ENCODE measurements at regions not wholly inside any gene's neighbourhood (a gene's known extent, or its start where the extent isn't known, plus 50 kb on each side); places are given as distances from the start of the nearest gene placed in this dataset.

DNA sequence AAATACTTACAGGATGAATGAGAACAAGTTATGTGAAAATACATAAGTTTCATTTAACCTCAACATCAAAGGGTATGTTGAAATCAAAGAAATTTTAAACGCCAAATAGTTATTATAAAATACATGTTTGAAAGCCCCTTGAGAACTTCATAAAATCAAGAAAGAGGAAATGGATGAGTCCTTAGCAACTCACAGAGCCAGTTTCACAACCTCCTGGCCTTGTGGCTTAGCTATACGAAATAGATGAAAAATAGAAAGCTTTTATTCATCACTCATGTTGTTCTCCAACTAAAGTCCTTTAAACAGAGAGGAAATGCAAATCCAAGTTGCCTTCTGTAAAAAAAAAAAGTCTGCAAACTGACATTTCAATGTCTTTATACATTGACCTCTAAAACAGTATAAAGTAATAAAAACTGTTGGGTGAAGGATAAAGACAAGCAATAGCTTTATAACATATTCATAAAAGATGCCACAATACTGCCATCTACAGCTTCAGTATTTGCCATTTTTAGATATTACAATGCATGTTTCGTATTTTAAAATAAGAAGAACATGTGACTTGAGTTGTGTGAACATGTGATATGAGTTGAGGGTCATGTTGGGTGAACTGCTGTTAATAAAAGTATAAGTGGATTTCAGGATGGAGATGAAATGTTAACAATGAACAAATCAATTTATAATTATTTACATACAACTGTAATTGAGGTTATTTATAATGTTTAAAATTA is 847.8 kb downstream of the MRPL39 start:
- TF ChIP-seq, protein P1, sequence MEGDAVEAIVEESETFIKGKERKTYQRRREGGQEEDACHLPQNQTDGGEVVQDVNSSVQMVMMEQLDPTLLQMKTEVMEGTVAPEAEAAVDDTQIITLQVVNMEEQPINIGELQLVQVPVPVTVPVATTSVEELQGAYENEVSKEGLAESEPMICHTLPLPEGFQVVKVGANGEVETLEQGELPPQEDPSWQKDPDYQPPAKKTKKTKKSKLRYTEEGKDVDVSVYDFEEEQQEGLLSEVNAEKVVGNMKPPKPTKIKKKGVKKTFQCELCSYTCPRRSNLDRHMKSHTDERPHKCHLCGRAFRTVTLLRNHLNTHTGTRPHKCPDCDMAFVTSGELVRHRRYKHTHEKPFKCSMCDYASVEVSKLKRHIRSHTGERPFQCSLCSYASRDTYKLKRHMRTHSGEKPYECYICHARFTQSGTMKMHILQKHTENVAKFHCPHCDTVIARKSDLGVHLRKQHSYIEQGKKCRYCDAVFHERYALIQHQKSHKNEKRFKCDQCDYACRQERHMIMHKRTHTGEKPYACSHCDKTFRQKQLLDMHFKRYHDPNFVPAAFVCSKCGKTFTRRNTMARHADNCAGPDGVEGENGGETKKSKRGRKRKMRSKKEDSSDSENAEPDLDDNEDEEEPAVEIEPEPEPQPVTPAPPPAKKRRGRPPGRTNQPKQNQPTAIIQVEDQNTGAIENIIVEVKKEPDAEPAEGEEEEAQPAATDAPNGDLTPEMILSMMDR (IDR thresholded peaks at IDR 0.05) = no peak
- TF ChIP-seq POLR2A (IDR thresholded peaks at IDR 0.05) = no peak
